SIG-M5 treated with dmso at 0.1 percent for 504 hours (cell line): ENCODE measurements at regions not wholly inside any gene's neighbourhood (a gene's known extent, or its start where the extent isn't known, plus 50 kb on each side); places are given as distances from the start of the nearest gene placed in this dataset.

ENCODE experiments used
- DNase-seq: peaks from one replicate; lab custom pipeline; 2025; ENCODE audit not compliant: unreplicated experiment; lab: John Stamatoyannopoulos, UW

DNA sequence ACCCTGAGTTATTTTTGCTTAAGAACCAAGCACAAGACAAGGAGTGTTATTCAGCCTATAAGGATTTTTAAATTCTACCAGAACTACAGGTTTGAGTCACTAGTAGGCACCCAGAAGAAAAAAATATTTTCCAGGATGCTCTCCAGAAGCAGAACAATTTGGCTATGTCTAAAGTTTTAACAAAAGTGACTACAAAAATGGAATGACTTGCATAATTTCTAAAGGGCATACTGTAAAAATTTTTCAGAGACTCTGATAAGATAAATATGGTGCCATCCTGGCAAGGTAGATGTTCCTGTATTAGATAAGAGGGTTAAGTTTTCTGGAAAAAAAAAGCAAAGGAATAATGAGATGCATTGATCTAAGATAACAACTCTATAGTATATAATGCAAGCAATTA is 68.6 kb upstream of the FAM9A start:
- no peak for DNase-seq

DNA sequence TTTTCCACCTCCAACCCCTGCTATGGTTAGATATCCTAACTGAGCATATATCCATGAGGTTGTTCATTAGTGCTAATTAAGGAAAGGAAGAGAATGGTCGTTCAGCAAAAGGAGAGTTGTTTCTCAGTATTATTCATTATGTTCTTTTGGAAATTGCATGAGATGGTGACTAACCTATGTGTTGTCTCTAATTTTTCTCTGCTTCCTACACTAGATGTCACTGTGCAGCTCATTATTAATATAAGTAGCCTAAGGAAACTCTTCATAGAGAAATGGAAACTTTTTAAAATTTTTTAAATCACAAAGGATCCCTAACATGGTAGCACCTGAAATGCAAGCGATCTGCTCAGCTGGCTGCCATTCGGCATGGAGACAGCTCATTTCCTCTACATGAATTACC is 67.7 kb upstream of the FAM9A start:
- peak; percentile 6 for DNase-seq

DNA sequence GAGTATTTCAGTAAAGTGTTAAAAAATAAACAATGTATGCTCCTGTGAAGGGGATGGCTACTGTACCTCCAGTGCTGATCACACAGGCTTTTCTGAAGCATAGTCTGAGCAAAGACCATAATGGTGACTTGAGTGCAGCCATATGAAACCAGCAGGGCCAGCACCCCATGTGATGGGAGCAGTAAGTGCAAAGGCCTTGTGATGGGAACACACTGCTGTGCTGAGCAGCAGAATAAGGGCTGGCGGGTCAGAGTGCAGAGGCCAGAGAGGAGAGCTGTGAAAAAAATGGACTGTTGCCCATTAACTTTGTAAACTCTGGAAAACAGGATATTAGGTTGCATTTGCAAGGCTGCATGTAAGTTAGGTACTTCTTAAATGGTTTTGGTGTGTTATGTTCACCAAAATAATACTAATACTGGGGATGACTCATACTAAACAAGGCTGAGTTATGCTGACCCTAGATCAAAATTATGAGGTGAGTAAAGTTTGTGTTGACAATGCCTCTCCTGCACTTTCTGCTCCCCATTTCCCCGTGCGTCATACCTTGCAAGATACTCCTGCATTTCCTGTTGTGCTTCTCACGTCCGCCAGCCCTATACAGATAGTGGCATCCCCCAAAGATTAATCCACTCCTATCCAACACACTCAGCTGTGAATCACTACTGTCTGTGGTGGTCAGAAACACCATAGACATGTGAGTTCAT is 67.0 kb upstream of the FAM9A start:
- no peak for DNase-seq

DNA sequence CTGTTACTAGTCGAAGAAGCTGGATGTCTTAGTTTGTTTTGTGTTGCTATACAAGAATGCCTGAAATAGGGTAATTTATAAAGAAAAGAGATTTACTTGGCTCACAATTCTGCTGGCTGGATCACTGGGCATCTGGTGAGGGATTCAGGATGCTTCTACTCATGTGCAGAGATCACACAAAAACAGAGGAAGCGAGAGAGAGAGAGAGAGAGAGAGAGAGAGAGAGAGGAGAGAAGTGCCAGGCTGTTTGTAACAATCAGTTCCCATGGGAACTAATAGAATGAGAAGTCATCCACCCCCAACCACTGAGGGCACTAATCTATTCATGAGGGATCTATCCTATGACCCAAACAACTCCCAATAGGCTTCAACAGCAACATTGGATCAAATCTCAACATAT is 66.2 kb upstream of the FAM9A start:
- DNase-seq, result no peak

DNA sequence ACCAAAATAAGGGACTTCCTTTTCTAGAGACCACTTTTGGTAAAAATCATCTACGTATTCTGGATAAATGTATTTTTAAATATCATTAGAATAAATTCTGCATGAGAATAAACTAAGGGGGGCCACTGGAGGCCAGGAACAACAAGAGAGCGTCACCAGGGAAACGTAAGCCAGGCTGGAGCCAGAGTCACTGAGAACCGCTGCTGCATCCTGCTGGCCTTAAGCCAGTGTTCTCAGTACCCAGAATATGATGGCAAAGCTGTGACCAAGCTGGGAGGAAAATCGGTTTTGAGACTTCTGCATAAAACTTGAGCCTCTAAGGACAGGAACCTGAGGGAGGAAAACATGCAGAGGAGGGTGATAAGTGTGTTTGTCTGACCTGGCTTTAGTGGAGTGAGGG is 63.0 kb upstream of the FAM9A start:
- DNase-seq, result no peak

DNA sequence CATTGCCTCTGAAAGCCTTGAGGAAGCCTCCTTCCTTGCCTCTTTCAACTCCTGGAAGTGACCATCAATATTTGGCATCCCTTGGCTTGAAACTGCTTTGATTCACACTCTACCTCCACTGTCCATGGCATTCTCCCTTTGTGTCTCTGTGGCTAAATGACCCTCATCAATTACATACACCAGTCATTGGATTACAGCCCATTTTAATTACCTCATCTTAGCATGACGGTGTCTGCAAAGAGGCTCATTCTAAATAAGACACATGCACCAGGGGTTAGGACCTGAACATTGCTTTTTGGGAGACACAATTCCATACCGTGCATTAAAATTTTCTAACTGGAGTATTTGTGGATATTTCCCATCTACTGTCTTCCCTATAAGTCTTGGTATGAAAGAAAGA is 60.7 kb upstream of the FAM9A start:
- no peak for DNase-seq

DNA sequence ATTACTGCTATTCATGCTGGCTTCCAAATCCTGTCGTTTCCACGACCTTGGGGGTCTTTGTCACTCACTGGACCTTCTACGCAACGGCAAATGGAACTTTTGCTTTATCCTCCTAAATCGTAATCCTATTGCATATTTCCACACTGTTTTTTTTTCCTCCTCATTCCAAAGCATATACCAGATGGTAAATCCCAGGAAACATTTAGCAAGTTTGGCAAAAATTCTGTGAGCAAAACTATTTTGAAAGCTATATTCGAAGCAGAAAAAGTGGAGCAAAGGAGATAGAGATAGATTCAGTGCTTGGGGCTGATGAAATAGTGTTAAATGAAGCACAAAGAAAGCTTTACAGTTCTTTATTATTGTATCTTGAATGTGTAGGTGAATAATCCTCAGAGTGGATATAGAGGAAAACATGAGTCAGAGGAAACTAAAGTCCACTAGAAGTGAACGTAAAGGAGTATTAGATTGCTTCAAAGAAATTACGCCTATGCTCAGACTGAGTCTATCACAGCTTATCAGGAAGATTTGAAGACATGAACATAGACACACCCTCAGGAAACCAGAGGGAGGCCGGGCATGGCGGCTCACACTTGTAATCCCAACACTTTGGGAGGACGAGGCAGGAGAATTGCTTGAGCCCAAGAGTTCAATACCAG is 50.2 kb upstream of the FAM9A start:
- DNase-seq, result no peak
